HepG2 (cell line): ENCODE measurements at regions not wholly inside any gene's neighbourhood (a gene's known extent, or its start where the extent isn't known, plus 50 kb on each side); places are given as distances from the start of the nearest gene placed in this dataset.
A peak's percentile ranks its signal among the peaks of the same experiment; 100 is the strongest.

Source experiments
- ATAC-seq: fragments of 200-7000 bp; cut with Tn5 transposase; 3 replicates; pipeline ENCODE4 v1.9.1; 2020; ENCODE audit warnings: mild to moderate bottlenecking, moderate library complexity
- BruUV-seq: library from RNA; stranded (reverse); fragments of 400-500 nt; replicated peaks from 2 replicates; lab custom pipeline; 2021; lab: Mats Ljungman, UMichigan
- CTCF ChIA-PET: fragments of 300-600 bp; formaldehyde crosslinking; extraction: SDS; loops from one replicate; lab custom pipeline; 2021; ENCODE audit warnings: low total read pairs, inconsistent platforms, low intra/inter-chr PET ratio; lab: Yijun Ruan, JAX
- POLR2A ChIA-PET: fragments of 350-600 bp; sonication (Branson Sonifier 250); formaldehyde crosslinking; loops from one replicate; lab custom pipeline; 2020; ENCODE audit warnings: antibody characterized with exemption, inconsistent platforms; lab: Yijun Ruan, JAX
- DNase-seq: peaks from one replicate; pipeline ENCODE4 v3.0.0-alpha.2; 2015; ENCODE audit warnings: low spot score
- FAIRE-seq: peaks from 3 replicates; lab custom pipeline; 2011; peaks lifted over from hg19 to GRCh38; lab: Jason Lieb, UNC
- H2AFZ ChIP-seq: one replicate; pipeline ENCODE4 v1.6.1; 2011; ENCODE audit warnings: low read length, inconsistent platforms
- H3K27ac ChIP-seq: fragments of 300-600 bp; 3 replicates; pipeline ENCODE4 v1.8.0; 2011; ENCODE audit warnings: mixed run types, mild to moderate bottlenecking, mixed read lengths, low read length, inconsistent platforms; ENCODE audit not compliant: insufficient read depth; ENCODE audit errors: extremely low read length
- H3K27me3 ChIP-seq, 2 experiments: fragments of 200-600 bp in 1 of 2; 2 replicates in 1 of 2; 3 replicates in 1 of 2; pipeline versions ENCODE4 v1.6.0 to v1.8.0; 2011; ENCODE audit warnings: low read length in 2 of 2, mild to moderate bottlenecking in 2 of 2, moderate library complexity in 2 of 2, inconsistent platforms in 1 of 2; ENCODE audit not compliant: insufficient read depth in 2 of 2, control insufficient read depth in 1 of 2
- H3K36me3 ChIP-seq, 2 experiments: fragments of 200-600 bp in 1 of 2; replicated peaks in 1 of 2; 2 replicates in 1 of 2; 3 replicates in 1 of 2; pipeline versions ENCODE4 v1.5.1 to v1.8.0; 2011; ENCODE audit warnings: low read length in 2 of 2, inconsistent platforms in 1 of 2; ENCODE audit not compliant: insufficient read depth in 2 of 2, control insufficient read depth in 1 of 2
- H3K4me1 ChIP-seq: 2 replicates; pipeline ENCODE4 v1.5.1; 2012; ENCODE audit warnings: low read length, inconsistent platforms; ENCODE audit not compliant: insufficient read depth
- H3K4me2 ChIP-seq: 2 replicates; pipeline ENCODE4 v1.6.0; 2011; ENCODE audit warnings: low read depth, low read length, inconsistent platforms
- H3K4me3 ChIP-seq, 3 experiments: fragments of 200-600 bp in 1 of 3; sonication (generic), shearing (Covaris generic) in 1 of 3; replicated peaks in 1 of 3; 2 replicates each; pipeline ENCODE4 v1.5.1; 2011 to 2016; ENCODE audit warnings: low read length in 3 of 3, inconsistent platforms in 2 of 3, low read depth in 2 of 3, mild to moderate bottlenecking in 2 of 3, control low read depth in 1 of 3, mixed read lengths in 1 of 3; ENCODE audit not compliant: insufficient read depth in 1 of 3
- H3K79me2 ChIP-seq: one replicate; pipeline ENCODE4 v1.6.1; 2011; ENCODE audit warnings: low read length, inconsistent platforms; ENCODE audit not compliant: insufficient read depth
- H3K9ac ChIP-seq: 2 replicates; pipeline ENCODE4 v1.6.0; 2011; ENCODE audit warnings: mild to moderate bottlenecking, low read depth, low read length, inconsistent platforms; ENCODE audit not compliant: insufficient read depth
- H3K9me3 ChIP-seq: 2 replicates; pipeline ENCODE4 v1.5.1; 2012; ENCODE audit warnings: mild to moderate bottlenecking, low read length
- H4K20me1 ChIP-seq: 2 replicates; pipeline ENCODE4 v1.6.0; 2011; ENCODE audit warnings: inconsistent platforms, mild to moderate bottlenecking, low read length, moderate library complexity; ENCODE audit not compliant: insufficient read depth
- ZNF143 ChIP-seq: sonication (generic); formaldehyde crosslinking; IDR thresholded peaks from 2 replicates; pipeline ENCODE4 v1.4.0; 2020; ENCODE audit warnings: missing genetic modification reagents
- WGBS: methylation state at CpG from one replicate; pipeline ENCODE4 v1.1.6; 2017; ENCODE audit warnings: low lambda C conversion rate; 5-methylcytosine and 5-hydroxymethylcytosine counted together
- in situ Hi-C: cut with HindIII; loops from 2 replicates; pipeline ENCODE4 v1.10.0; 2017; ENCODE audit warnings: low pct_unique_long_range_greater_than_20kb; ENCODE audit not compliant: extremely low pct_ligation_motif_present
- intact Hi-C: fragments of 100-400 bp; cut with micrococcal nuclease; formaldehyde crosslinking; loops from one replicate; pipeline ENCODE4 v1.10.0; 2022; ENCODE audit not compliant: unreplicated experiment
- TF ChIP-seq, protein P1 (sequence below), 2 experiments: fragments of 450-650 bp in 1 of 2; sonication (generic) in 1 of 2; formaldehyde crosslinking in 1 of 2; IDR thresholded peaks; 2 replicates each; pipeline versions ENCODE4 v1.6.1 to v1.8.0; 2016 to 2022; ENCODE audit warnings: antibody characterized with exemption in 1 of 2, mild to moderate bottlenecking in 1 of 2, missing genetic modification reagents in 1 of 2

- H3K79me2 ChIP-seq: no peaks in the 10 kb centered on the region
- DNase-seq (no peak), FAIRE-seq (no peak), ATAC-seq (no peak)
- H3K27ac ChIP-seq: no peak overlapping the region
- in situ Hi-C loops: no loop called here
- H2AFZ ChIP-seq: no peak overlapping the region
- 10% methylated on average over 2 of the region's 3 CpGs for WGBS
- intact Hi-C loops: no loop called here
- BruUV-seq: no TSS peak
- no peaks in the 10 kb centered on the region for H3K4me1 ChIP-seq
- ChIA-PET POLR2A (no interaction called here), CTCF (no interaction called here)
- TF ChIP-seq, protein P1, sequence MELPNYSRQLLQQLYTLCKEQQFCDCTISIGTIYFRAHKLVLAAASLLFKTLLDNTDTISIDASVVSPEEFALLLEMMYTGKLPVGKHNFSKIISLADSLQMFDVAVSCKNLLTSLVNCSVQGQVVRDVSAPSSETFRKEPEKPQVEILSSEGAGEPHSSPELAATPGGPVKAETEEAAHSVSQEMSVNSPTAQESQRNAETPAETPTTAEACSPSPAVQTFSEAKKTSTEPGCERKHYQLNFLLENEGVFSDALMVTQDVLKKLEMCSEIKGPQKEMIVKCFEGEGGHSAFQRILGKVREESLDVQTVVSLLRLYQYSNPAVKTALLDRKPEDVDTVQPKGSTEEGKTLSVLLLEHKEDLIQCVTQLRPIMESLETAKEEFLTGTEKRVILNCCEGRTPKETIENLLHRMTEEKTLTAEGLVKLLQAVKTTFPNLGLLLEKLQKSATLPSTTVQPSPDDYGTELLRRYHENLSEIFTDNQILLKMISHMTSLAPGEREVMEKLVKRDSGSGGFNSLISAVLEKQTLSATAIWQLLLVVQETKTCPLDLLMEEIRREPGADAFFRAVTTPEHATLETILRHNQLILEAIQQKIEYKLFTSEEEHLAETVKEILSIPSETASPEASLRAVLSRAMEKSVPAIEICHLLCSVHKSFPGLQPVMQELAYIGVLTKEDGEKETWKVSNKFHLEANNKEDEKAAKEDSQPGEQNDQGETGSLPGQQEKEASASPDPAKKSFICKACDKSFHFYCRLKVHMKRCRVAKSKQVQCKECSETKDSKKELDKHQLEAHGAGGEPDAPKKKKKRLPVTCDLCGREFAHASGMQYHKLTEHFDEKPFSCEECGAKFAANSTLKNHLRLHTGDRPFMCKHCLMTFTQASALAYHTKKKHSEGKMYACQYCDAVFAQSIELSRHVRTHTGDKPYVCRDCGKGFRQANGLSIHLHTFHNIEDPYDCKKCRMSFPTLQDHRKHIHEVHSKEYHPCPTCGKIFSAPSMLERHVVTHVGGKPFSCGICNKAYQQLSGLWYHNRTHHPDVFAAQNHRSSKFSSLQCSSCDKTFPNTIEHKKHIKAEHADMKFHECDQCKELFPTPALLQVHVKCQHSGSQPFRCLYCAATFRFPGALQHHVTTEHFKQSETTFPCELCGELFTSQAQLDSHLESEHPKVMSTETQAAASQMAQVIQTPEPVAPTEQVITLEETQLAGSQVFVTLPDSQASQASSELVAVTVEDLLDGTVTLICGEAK (IDR thresholded peaks at IDR 0.05): no peak
- TF ChIP-seq, protein P1 (CRISPR knock-in tag; IDR thresholded peaks at IDR 0.05): peak; percentile 88; the same call in 1 of the 2 replicates
- no peak for TF ChIP-seq ZNF143 (CRISPR knock-in tag)
- no peaks in the 10 kb centered on the region for H3K36me3 ChIP-seq
- H3K9ac ChIP-seq: no peak overlapping the region
- no peak overlapping the region for H3K4me2 ChIP-seq
- H3K4me3 ChIP-seq: no peak overlapping the region
- H3K27me3 ChIP-seq: peaks cover 2 to 20% of the 10 kb centered on the region in 2 experiments; a peak in 3 of 5 replicates
- H4K20me1 ChIP-seq: no peaks in the 10 kb centered on the region
- H3K9me3 ChIP-seq: no peaks in the 10 kb centered on the region
Observed at GRCh38 chr7:25841575-25841974, 310.4 kb upstream of the NFE2L3 start.
